H1 (cell line): ENCODE measurements at regions not wholly inside any gene's neighbourhood (a gene's known extent, or its start where the extent isn't known, plus 50 kb on each side); places are given as distances from the start of the nearest gene placed in this dataset.

Experiments
- CREB1 ChIP-seq: IDR thresholded peaks from 2 replicates; pipeline ENCODE4 v1.6.1; 2012; ENCODE audit warnings: inconsistent platforms
- CTCF ChIP-seq, 3 experiments: IDR thresholded peaks; 1 replicate in 2 of 3; 2 replicates in 1 of 3; pipeline versions ENCODE4 v1.5.1 to v1.6.1; 2011; ENCODE audit warnings: low read length in 3 of 3, mild to moderate bottlenecking in 3 of 3, inconsistent platforms in 2 of 3, low read depth in 1 of 3, moderate library complexity in 1 of 3; ENCODE audit not compliant: insufficient read depth in 1 of 3; ENCODE audit errors: control extremely low read depth in 1 of 3
- EP300 ChIP-seq, 2 experiments: IDR thresholded peaks; 1 replicate in 1 of 2; 2 replicates in 1 of 2; pipeline ENCODE4 v1.6.1; 2011 to 2012; ENCODE audit warnings: low read depth in 2 of 2, low read length in 2 of 2, mild to moderate bottlenecking in 2 of 2, borderline replicate concordance in 1 of 2, inconsistent platforms in 1 of 2, moderate library complexity in 1 of 2
- EZH2 ChIP-seq: fragments of 200-600 bp; sonication (generic); IDR thresholded peaks from 2 replicates; pipeline ENCODE4 v1.7.1; 2012; ENCODE audit warnings: low read depth, mild to moderate bottlenecking, moderate library complexity, low read length, inconsistent platforms; ENCODE audit not compliant: severe bottlenecking
- HDAC2 ChIP-seq, 2 experiments: fragments of 300-600 bp in 1 of 2; sonication (generic) in 1 of 2; IDR thresholded peaks; 2 replicates each; pipeline ENCODE4 v1.6.1; 2011 to 2012; ENCODE audit warnings: low read depth in 2 of 2, low read length in 2 of 2, mild to moderate bottlenecking in 2 of 2, moderate library complexity in 2 of 2, borderline replicate concordance in 1 of 2, inconsistent platforms in 1 of 2
- JUN ChIP-seq: IDR thresholded peaks from 2 replicates; pipeline ENCODE4 v1.6.1; 2011; ENCODE audit warnings: low read depth, mild to moderate bottlenecking, improper control_type of control experiment, low read length
- KDM1A ChIP-seq: fragments of 200-600, 300-600 bp; sonication (generic); IDR thresholded peaks from 2 replicates; pipeline ENCODE4 v1.7.1; 2016; ENCODE audit warnings: mild to moderate bottlenecking, low read length, borderline replicate concordance
- POLR2A ChIP-seq, 2 experiments: IDR thresholded peaks; 1 replicate in 1 of 2; 2 replicates in 1 of 2; pipeline ENCODE4 v1.6.1; 2011; ENCODE audit warnings: low read depth in 2 of 2, low read length in 2 of 2, mild to moderate bottlenecking in 2 of 2; ENCODE audit errors: control extremely low read depth in 1 of 2

- TF ChIP-seq JUN (no peak), CREB1 (no peak), KDM1A (no peak), CTCF (IDR thresholded peaks at IDR 0.05; ENCODE audit: control extremely low read depth in 1 of 3, insufficient read depth in 1 of 3, low read depth in 1 of 3, low read length in 3 of 3) (no peak), HDAC2 (IDR thresholded peaks at IDR 0.05; ENCODE audit: borderline replicate concordance in 1 of 2, low read depth in 2 of 2, low read length in 2 of 2) (no peak), EP300 (IDR thresholded peaks at IDR 0.05; ENCODE audit: borderline replicate concordance in 1 of 2, low read depth in 2 of 2, low read length in 2 of 2) (no peak), POLR2A (IDR thresholded peaks at IDR 0.05; ENCODE audit: control extremely low read depth in 1 of 2, low read depth in 2 of 2, low read length in 2 of 2) (no peak), EZH2 (no peak)
Measured at GRCh38 chr2:23203383-23203782, 181.6 kb upstream of the KLHL29 start.
